Adrenal gland (tissue), 9 donors: ENCODE measurements at regions not wholly inside any gene's neighbourhood (a gene's known extent, or its start where the extent isn't known, plus 50 kb on each side); places are given as distances from the start of the nearest gene placed in this dataset.
"Not testable (repeated sequence)": the region's sequence is repeated elsewhere in the genome, so short reads cannot be mapped to it uniquely, and the experiment has no call there.

Source experiments
- DNase-seq, 7 donors: peaks; one replicate each; pipeline ENCODE4 v3.0.0-alpha.2; 2019 to 2020
- H3K27ac ChIP-seq, 5 donors: fragments of 200-600 bp; sonication (generic) in 4 of 5; 1 replicate in 3 of 5; 2 replicates in 2 of 5; pipeline versions ENCODE4 v1.5.1 to v1.8.0; 2016 to 2020; ENCODE audit warnings: mild to moderate bottlenecking in 1 of 5
- H3K27me3 ChIP-seq: fragments of 200-600 bp; 2 replicates; pipeline ENCODE4 v1.8.0; 2021
- H3K36me3 ChIP-seq, 2 donors: fragments of 200-600 bp; replicated peaks in 1 of 2; 1 replicate in 1 of 2; 2 replicates in 1 of 2; pipeline versions ENCODE4 v1.5.1 to v1.8.0; 2018 to 2022
- H3K4me1 ChIP-seq, 2 donors: fragments of 200-600 bp; replicated peaks in 1 of 2; 1 replicate in 1 of 2; 2 replicates in 1 of 2; pipeline versions ENCODE4 v1.5.1 to v1.8.0; 2018 to 2021
- H3K4me3 ChIP-seq, 4 donors: fragments of 200-600 bp; sonication (generic) in 3 of 4; one replicate each; pipeline ENCODE4 v1.5.1; 2016 to 2018
- H3K9me3 ChIP-seq, 3 donors: fragments of 200-600 bp; sonication (generic) in 1 of 3; replicated peaks in 1 of 3; 1 replicate in 2 of 3; 2 replicates in 1 of 3; pipeline versions ENCODE4 v1.5.1 to v1.8.0; 2016 to 2021
- WGBS, 4 donors: extraction: QIAGEN DNeasy Blood & Tissue Kit in 2 of 4; methylation state at CpG; one replicate each; pipeline versions ENCODE4 v1.1.5 to v1.1.7; 2013 to 2017; 5-methylcytosine and 5-hydroxymethylcytosine counted together
- intact Hi-C, 2 donors: fragments of 100-400 bp; cut with DNase I; formaldehyde crosslinking; loops; one replicate each; pipeline versions ENCODE4 v1.14.1 to v1.15.0; 2022 to 2023
- TF ChIP-seq, protein P1 (sequence below), 6 experiments: fragments of 450-650 bp in 4 of 6; fragments of 200-600 bp in 2 of 6; sonication (generic) in 1 of 6; IDR thresholded peaks; 1 replicate in 5 of 6; 2 replicates in 1 of 6; pipeline versions ENCODE4 v1.5.1 to v1.8.0; 2016 to 2021; ENCODE audit warnings: antibody characterized with exemption in 6 of 6, mild to moderate bottlenecking in 2 of 6, moderate library complexity in 1 of 6
- donor health status: healthy with polysubstance abuse.
- donor health status: Bipolar disorder and iron deficiency.
- donor health status: DM: yes; HTN: yes; CAD: no.
- donor health status: DM: no; HTN: no; CAD: no.
- donor health status: DM: no; HTN: no; CAD: no.

DNA sequence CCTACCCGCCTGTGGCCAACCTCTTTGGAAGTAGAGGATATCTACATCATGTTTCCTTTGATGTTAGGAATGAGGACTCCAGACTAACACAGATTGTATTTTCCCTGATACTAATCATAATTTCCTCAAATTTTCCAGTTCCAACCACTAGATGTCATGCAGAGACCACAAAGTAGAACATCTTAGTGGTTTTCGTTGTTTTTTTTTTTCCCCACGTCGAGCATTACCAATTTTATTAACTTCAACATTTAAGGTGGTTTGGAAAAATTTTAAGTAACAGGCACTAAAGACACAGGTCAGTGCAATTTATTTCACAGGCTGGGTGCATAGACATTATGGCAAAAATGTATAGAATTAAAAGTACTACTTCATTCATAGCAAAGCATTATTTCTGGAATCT, 280.1 kb downstream of the ANKRD30B start:
- DNase-seq, H3K9me3 ChIP-seq, intact Hi-C loops, H3K27me3 ChIP-seq, H3K27ac ChIP-seq, H3K36me3 ChIP-seq, H3K4me3 ChIP-seq, H3K4me1 ChIP-seq: not testable (repeated sequence)
- 5 to 12% (median 11%) methylated on average over 4 of the region's 4 CpGs for WGBS, 4 donors
- TF ChIP-seq, protein P1, sequence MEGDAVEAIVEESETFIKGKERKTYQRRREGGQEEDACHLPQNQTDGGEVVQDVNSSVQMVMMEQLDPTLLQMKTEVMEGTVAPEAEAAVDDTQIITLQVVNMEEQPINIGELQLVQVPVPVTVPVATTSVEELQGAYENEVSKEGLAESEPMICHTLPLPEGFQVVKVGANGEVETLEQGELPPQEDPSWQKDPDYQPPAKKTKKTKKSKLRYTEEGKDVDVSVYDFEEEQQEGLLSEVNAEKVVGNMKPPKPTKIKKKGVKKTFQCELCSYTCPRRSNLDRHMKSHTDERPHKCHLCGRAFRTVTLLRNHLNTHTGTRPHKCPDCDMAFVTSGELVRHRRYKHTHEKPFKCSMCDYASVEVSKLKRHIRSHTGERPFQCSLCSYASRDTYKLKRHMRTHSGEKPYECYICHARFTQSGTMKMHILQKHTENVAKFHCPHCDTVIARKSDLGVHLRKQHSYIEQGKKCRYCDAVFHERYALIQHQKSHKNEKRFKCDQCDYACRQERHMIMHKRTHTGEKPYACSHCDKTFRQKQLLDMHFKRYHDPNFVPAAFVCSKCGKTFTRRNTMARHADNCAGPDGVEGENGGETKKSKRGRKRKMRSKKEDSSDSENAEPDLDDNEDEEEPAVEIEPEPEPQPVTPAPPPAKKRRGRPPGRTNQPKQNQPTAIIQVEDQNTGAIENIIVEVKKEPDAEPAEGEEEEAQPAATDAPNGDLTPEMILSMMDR (IDR thresholded peaks at IDR 0.05) = peak in 2 of 6 experiments; percentile 25 to 35

DNA sequence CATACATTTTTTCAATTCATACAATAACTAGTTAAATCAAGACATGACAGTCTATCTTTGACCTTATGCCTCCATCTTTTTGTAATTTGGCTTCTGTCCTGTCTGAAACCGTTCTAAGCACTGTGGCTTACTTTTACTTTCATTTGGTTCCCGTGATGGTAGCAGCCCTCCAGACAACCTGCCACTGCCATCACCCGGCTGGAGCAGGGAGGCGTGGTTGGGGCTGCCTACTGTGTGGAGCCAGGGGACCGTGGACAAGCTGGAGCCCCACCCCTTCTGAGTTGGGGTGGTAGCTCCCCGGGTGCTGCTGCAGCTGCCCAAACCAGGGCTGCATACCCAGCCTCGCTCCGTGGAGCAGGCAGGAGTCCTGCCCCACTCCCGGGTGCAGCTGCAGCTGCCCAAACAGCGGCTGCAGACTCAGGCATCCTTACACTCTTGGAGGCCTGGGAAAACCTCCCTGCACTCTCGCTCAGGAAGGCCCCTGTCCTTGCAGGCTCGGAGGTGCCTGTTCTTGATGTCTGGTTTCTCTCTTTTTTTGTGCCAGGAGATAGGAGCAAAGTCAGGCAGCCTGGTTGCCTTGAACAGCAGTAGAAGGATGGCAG, 312.4 kb downstream of the ANKRD30B start:
- intact Hi-C loops, H3K4me3 ChIP-seq, H3K4me1 ChIP-seq, DNase-seq, H3K27ac ChIP-seq, H3K9me3 ChIP-seq, H3K27me3 ChIP-seq, H3K36me3 ChIP-seq: not testable (repeated sequence)
- WGBS, 4 donors = 25 to 82% (median 73%) methylated on average over 2 to 9 of the region's 12 CpGs

DNA sequence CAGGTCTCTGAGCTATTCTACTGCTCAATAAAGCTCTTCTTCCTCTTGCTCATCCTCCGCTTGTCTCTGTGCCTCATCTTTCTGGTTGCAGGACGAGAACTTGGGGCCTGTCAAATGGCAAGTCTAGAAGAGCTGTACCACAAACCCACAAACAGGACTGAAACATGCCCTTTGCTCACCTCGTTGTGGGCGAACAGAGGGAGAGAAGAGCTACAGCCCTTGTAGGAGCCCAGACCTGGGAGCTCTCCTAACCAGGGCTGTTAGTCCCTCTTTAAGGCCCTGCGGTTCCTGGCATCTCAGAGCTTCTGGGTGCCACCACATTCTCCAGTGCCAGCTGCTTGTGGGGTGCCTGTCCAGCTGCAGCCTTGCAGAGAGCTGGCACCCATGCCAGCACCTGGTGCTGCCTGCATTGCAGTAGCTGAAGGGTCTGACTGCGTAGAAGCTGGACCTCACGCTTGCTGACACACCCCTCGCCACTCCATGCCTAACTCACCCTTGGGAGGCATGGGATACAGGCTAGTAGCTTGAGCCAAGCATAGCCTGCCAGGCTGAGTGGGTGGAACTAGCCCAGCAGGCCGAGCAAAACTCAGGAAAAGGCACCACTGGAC, 313.4 kb downstream of the ANKRD30B start:
- H3K27ac ChIP-seq, H3K27me3 ChIP-seq, H3K9me3 ChIP-seq, H3K4me1 ChIP-seq, DNase-seq, intact Hi-C loops, H3K4me3 ChIP-seq, H3K36me3 ChIP-seq: not testable (repeated sequence)
- 74 to 83% (median 80%) methylated on average over 4 to 9 of the region's 9 CpGs for WGBS, 4 donors

DNA sequence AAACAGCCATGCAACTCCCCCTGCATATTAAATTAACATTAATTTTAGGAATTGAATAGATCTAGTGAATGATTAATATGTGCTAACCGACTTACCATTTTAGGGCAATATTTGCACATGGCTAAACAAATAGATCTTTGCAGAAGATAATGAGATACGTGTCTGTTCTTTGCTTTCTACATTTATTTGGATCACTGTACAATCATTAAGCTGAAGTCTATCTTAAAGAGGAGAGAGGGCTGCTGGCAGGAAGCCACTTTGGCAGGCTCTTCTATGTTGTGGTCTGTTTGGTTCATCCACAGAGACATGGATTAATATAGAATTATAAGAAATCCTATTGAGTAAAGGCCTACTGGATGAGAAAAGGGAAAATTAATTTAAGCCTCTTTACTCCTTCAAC, 318.5 kb downstream of the ANKRD30B start:
- DNase-seq, intact Hi-C loops, H3K36me3 ChIP-seq, H3K4me3 ChIP-seq, H3K27ac ChIP-seq, H3K9me3 ChIP-seq, H3K27me3 ChIP-seq, H3K4me1 ChIP-seq: not testable (repeated sequence)
- 41 to 56% (median 47%) methylated on average over 2 of the region's 2 CpGs for WGBS, 4 donors

DNA sequence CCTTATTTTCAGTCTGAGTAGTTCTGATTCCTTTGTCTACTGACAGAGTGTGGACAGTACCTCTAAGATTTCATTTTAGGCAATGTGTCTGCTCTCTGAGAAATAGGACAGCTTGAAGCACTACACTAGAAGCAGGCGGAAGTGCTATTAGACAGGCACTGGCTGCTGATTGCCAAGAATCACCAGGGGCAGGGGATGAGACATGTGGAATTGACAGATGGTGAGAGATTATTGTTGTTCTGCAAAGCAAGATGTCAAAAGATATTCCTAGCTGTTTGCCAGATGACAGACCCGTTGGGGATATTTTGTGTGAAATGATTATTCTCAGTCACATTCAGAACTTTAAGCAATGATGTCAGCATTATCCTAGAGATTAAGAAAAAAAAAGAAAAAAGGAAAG, 323.3 kb downstream of the ANKRD30B start:
- intact Hi-C loops, H3K9me3 ChIP-seq, H3K4me3 ChIP-seq, H3K27me3 ChIP-seq, H3K36me3 ChIP-seq, DNase-seq, H3K27ac ChIP-seq, H3K4me1 ChIP-seq: not testable (repeated sequence)
- 60 to 73% (median 66%) methylated on average over 2 of the region's 2 CpGs for WGBS, 4 donors
